Lung (tissue), 11 donors: ENCODE measurements at regions not wholly inside any gene's neighbourhood (a gene's known extent, or its start where the extent isn't known, plus 50 kb on each side); places are given as distances from the start of the nearest gene placed in this dataset.

ENCODE experiments used
- ATAC-seq: fragments of 200-7000 bp; cut with Tn5 transposase; one replicate; pipeline ENCODE4 v1.9.1; 2020; ENCODE audit warnings: moderate number of reproducible peaks; ENCODE audit not compliant: insufficient read depth, low FRiP score
- DNase-seq, 3 donors: peaks; one replicate each; pipeline ENCODE4 v3.0.0-alpha.2; 2013 to 2017
- H3K27ac ChIP-seq, 2 donors: one replicate each; pipeline ENCODE4 v1.5.1; 2013; ENCODE audit warnings: mild to moderate bottlenecking in 2 of 2, moderate library complexity in 2 of 2, control low read depth in 1 of 2, inconsistent platforms in 1 of 2, low read depth in 1 of 2, low read length in 1 of 2
- H3K27me3 ChIP-seq, 3 donors: one replicate each; pipeline ENCODE4 v1.5.1; 2013; ENCODE audit warnings: low read length in 2 of 3; ENCODE audit not compliant: control insufficient read depth in 3 of 3, insufficient read depth in 3 of 3
- H3K36me3 ChIP-seq, 4 donors: one replicate each; pipeline ENCODE4 v1.5.1; 2013; ENCODE audit warnings: low read length in 4 of 4, mild to moderate bottlenecking in 1 of 4, moderate library complexity in 1 of 4; ENCODE audit not compliant: control insufficient read depth in 4 of 4, insufficient read depth in 4 of 4
- H3K4me1 ChIP-seq, 5 donors: one replicate each; pipeline ENCODE4 v1.5.1; 2013; ENCODE audit warnings: low read length in 5 of 5, mild to moderate bottlenecking in 2 of 5, moderate library complexity in 1 of 5; ENCODE audit not compliant: control insufficient read depth in 5 of 5, insufficient read depth in 5 of 5
- H3K4me3 ChIP-seq: one replicate; pipeline ENCODE4 v1.5.1; 2013; ENCODE audit warnings: mild to moderate bottlenecking, control low read depth, moderate library complexity
- H3K9ac ChIP-seq, 2 donors: one replicate each; pipeline ENCODE4 v1.5.1; 2013; ENCODE audit warnings: low read length in 2 of 2, control low read depth in 1 of 2; ENCODE audit not compliant: insufficient read depth in 1 of 2
- H3K9me3 ChIP-seq, 4 donors: one replicate each; pipeline ENCODE4 v1.5.1; 2013; ENCODE audit warnings: low read length in 3 of 4, mild to moderate bottlenecking in 1 of 4, moderate library complexity in 1 of 4; ENCODE audit not compliant: control insufficient read depth in 4 of 4, insufficient read depth in 3 of 4
- CTCF ChIP-seq: IDR thresholded peaks from 2 replicates; pipeline ENCODE4 v1.5.1; 2012; ENCODE audit warnings: mild to moderate bottlenecking; ENCODE audit errors: control extremely low read depth, extremely low read depth
- WGBS, 2 donors: extraction: QIAGEN DNeasy Blood & Tissue Kit; methylation state at CpG; one replicate each; pipeline ENCODE4 v1.1.7; 2013; 5-methylcytosine and 5-hydroxymethylcytosine counted together
- donor health status: control.
- donor health status: control.
- donor health status: Bipolar disorder and iron deficiency.
- donor health status: healthy.
- donor health status: DM: yes; HTN: yes; CAD: no.

GRCh38 chr18:59820663-59821062, 79.1 kb upstream of the PMAIP1 start:
- Histone ChIP-seq H3K27me3 (no peaks in the 10 kb centered on the region), H3K36me3 (no peaks in the 10 kb centered on the region), H3K27ac (no peak overlapping the region), H3K4me1 (peaks cover 0 to 18% (median 0%) of the 10 kb centered on the region in 5 donors), H3K9ac (no peak overlapping the region), H3K4me3 (no peak overlapping the region), H3K9me3 (no peaks in the 10 kb centered on the region)
- TF ChIP-seq CTCF, result no peak
- DNase-seq, result peak in 2 of 3 donors; percentile 53 to 56
- 28 to 58% methylated on average over 2 of the region's 2 CpGs for WGBS, 2 donors
- ATAC-seq, result no peak

DNA sequence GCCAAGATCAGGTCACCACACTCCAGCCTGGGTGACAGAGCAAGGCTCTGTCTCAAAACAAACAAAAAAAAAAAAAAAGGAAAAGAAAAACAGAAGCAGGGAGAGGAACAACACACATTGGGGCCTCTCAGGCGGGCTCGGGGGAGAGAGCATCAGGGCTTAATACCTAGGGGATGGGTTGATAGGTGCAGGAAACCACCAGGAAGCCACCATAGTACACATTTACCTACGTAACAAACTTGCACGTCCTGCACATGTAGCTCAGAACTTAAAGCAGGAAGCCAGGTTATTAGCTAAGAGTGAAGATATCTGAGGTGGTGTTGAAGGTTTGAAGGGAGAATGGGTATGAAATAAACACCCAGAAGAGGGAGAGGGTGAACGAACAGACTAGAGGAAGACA, 81.0 kb upstream of the PMAIP1 start:
- no peaks in the 10 kb centered on the region for H3K27me3 ChIP-seq
- ATAC-seq (no peak), DNase-seq (no peak)
- no peak for TF ChIP-seq CTCF
- H3K4me1 ChIP-seq, result peaks cover 0 to 18% (median 0%) of the 10 kb centered on the region in 5 donors
- H3K27ac ChIP-seq, result no peak overlapping the region
- H3K36me3 ChIP-seq, result no peaks in the 10 kb centered on the region
- no peaks in the 10 kb centered on the region for H3K9me3 ChIP-seq
- WGBS, 2 donors, result 66 to 73% methylated on average over 5 of the region's 5 CpGs
- H3K9ac ChIP-seq, result no peak overlapping the region
- no peak overlapping the region for H3K4me3 ChIP-seq

DNA sequence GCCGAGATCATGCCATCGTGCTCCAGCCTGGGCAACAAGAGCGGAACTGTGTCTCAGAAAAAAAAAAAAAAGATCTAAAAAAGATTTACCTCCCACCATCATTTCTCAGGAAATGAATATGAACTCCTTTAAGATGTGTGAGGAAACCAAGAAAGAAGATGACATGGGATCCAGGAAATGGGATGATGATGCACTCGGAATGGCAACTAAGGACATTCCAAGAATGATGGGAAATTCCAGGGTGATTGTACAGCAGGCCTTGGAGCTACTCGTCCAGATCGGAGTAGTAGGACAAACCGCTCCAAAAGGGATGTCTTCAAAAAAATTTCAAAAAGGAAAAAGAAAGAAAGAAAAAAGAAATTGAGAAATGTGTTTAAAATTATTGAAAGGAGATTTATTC, 84.9 kb upstream of the PMAIP1 start:
- no peak overlapping the region for H3K27ac ChIP-seq
- DNase-seq (no peak), ATAC-seq (no peak)
- no peak overlapping the region for H3K9ac ChIP-seq
- TF ChIP-seq CTCF, result no peak
- H3K9me3 ChIP-seq, result no peaks in the 10 kb centered on the region
- H3K27me3 ChIP-seq, result no peaks in the 10 kb centered on the region
- WGBS, 2 donors, result 67 to 93% methylated on average over 7 of the region's 7 CpGs
- no peaks in the 10 kb centered on the region for H3K36me3 ChIP-seq
- peaks cover 0 to 6% (median 0%) of the 10 kb centered on the region in 5 donors for H3K4me1 ChIP-seq
- H3K4me3 ChIP-seq, result no peak overlapping the region

- no peak overlapping the region for H3K27ac ChIP-seq
- no peaks in the 10 kb centered on the region for H3K27me3 ChIP-seq
- no peak for TF ChIP-seq CTCF
- WGBS, 2 donors, result 3 to 4% methylated on average over 1 of the region's 1 CpG
- H3K4me3 ChIP-seq, result no peak overlapping the region
- DNase-seq (no peak), ATAC-seq (no peak)
- H3K36me3 ChIP-seq, result no peaks in the 10 kb centered on the region
- H3K9ac ChIP-seq, result no peak overlapping the region
- H3K9me3 ChIP-seq, result no peaks in the 10 kb centered on the region
- H3K4me1 ChIP-seq, result peaks cover 0 to 6% (median 0%) of the 10 kb centered on the region in 5 donors
Measured at GRCh38 chr18:59813942-59814341, 85.9 kb upstream of the PMAIP1 start.
